K562 (cell line): ENCODE measurements at regions not wholly inside any gene's neighbourhood (a gene's known extent, or its start where the extent isn't known, plus 50 kb on each side); places are given as distances from the start of the nearest gene placed in this dataset.

Experiments used
- CTCFL ChIP-seq: IDR thresholded peaks from 2 replicates; pipeline ENCODE4 v1.6.1; 2011; ENCODE audit warnings: borderline replicate concordance, low read depth, mild to moderate bottlenecking, moderate library complexity, low read length; ENCODE audit not compliant: insufficient read depth, poor library complexity, severe bottlenecking
- EP400 ChIP-seq: fragments of 450-650 bp; IDR thresholded peaks from 2 replicates; pipeline ENCODE4 v1.6.1; 2017; ENCODE audit warnings: antibody characterized with exemption, mild to moderate bottlenecking, moderate library complexity
- HMG20A ChIP-seq: fragments of 450-650 bp; formaldehyde crosslinking; conservative IDR thresholded peaks from 2 replicates; pipeline ENCODE4 v1.4.0; 2020; ENCODE audit warnings: mild to moderate bottlenecking, mixed read lengths
- HNRNPK ChIP-seq: fragments of 200-400 bp; formaldehyde crosslinking; IDR thresholded peaks from one replicate; pipeline ENCODE4 v1.6.1; 2018; ENCODE audit warnings: mild to moderate bottlenecking, low read depth, low read length; ENCODE audit not compliant: poor library complexity, severe bottlenecking
- HNRNPUL1 ChIP-seq: fragments of 200-400 bp; formaldehyde crosslinking; IDR thresholded peaks from 2 replicates; pipeline ENCODE4 v1.6.1; 2017; ENCODE audit warnings: low read length
- LEF1 ChIP-seq: fragments of 450-650 bp; IDR thresholded peaks from 2 replicates; pipeline ENCODE4 v1.6.1; 2016; ENCODE audit warnings: mild to moderate bottlenecking
- PML ChIP-seq: IDR thresholded peaks from 2 replicates; pipeline ENCODE4 v1.6.1; 2012; ENCODE audit warnings: low read length, inconsistent platforms
- POLR2AphosphoS2 ChIP-seq: IDR thresholded peaks from 2 replicates; pipeline ENCODE4 v1.6.1; 2012; ENCODE audit warnings: low read length, improper control_type of control experiment
- PPARD ChIP-seq: fragments of 250-450 bp; sonication (Bioruptor Pico); IDR thresholded peaks from 2 replicates; pipeline ENCODE4 v1.8.0; 2022; ENCODE audit warnings: inconsistent platforms, mild to moderate bottlenecking, moderate library complexity
- SUPT5H ChIP-seq: fragments of 450-650 bp; IDR thresholded peaks from 2 replicates; pipeline ENCODE4 v1.6.1; 2016
- TAF15 ChIP-seq: fragments of 200-400 bp; formaldehyde crosslinking; IDR thresholded peaks from 2 replicates; pipeline ENCODE4 v1.6.1; 2017; ENCODE audit warnings: mild to moderate bottlenecking, low read depth, low read length, moderate library complexity
- TAF7 ChIP-seq: fragments of 450-650 bp; IDR thresholded peaks from 2 replicates; pipeline ENCODE4 v1.6.1; 2016; ENCODE audit warnings: missing genetic modification characterization, missing compliant biosample characterization
- TRIM28 ChIP-seq: fragments of 450-650 bp; IDR thresholded peaks from 2 replicates; pipeline ENCODE4 v1.6.1; 2017
- YBX1 ChIP-seq: fragments of 450-650 bp; IDR thresholded peaks from 2 replicates; pipeline ENCODE4 v1.7.1; 2016; ENCODE audit warnings: mild to moderate bottlenecking
- ZFPM2 ChIP-seq: fragments of 250-450 bp; sonication (Bioruptor Pico); IDR thresholded peaks from 2 replicates; pipeline ENCODE4 v1.5.1; 2022; ENCODE audit warnings: mild to moderate bottlenecking
- ZKSCAN8 ChIP-seq: fragments of 200-800 bp; sonication (Bioruptor generic); IDR thresholded peaks from 2 replicates; pipeline ENCODE4 v1.6.1; 2016; ENCODE audit warnings: missing genetic modification characterization, missing compliant biosample characterization
- ZNF143 ChIP-seq: sonication (generic); formaldehyde crosslinking; IDR thresholded peaks from 2 replicates; pipeline ENCODE4 v1.9.0; 2022; ENCODE audit warnings: mild to moderate bottlenecking, missing genetic modification reagents
- ZNF280B ChIP-seq: fragments of 250-450 bp; sonication (Bioruptor Pico); IDR thresholded peaks from 2 replicates; pipeline ENCODE4 v1.5.1; 2021; ENCODE audit warnings: mild to moderate bottlenecking
- ZNF436 ChIP-seq: fragments of 250-450, 450-650 bp; sonication (Bioruptor Pico); formaldehyde crosslinking; IDR thresholded peaks from 2 replicates; pipeline ENCODE4 v1.7.0; 2020; ENCODE audit warnings: mild to moderate bottlenecking
- ZNF79 ChIP-seq: fragments of 250-450 bp; sonication (Bioruptor Pico); IDR thresholded peaks from 2 replicates; pipeline ENCODE4 v1.4.0; 2020; ENCODE audit warnings: low read depth, mild to moderate bottlenecking, moderate library complexity
- TF ChIP-seq, protein P1 (sequence below), 2 experiments: IDR thresholded peaks; 2 replicates each; pipeline ENCODE4 v1.6.1; 2011; ENCODE audit warnings: borderline replicate concordance in 1 of 2, control low read depth in 1 of 2, low read depth in 1 of 2, low read length in 1 of 2, mild to moderate bottlenecking in 1 of 2, mixed read lengths in 1 of 2, moderate library complexity in 1 of 2; ENCODE audit not compliant: insufficient read depth in 1 of 2, insufficient read length in 1 of 2, poor library complexity in 1 of 2, severe bottlenecking in 1 of 2; ENCODE audit errors: extremely low read depth in 1 of 2
- TF ChIP-seq, protein P2 (sequence below): sonication (generic); formaldehyde crosslinking; IDR thresholded peaks from 2 replicates; pipeline ENCODE4 v1.8.0; 2023; ENCODE audit warnings: mild to moderate bottlenecking, missing genetic modification reagents
- TF ChIP-seq, protein P3 (sequence below): fragments of 450-650 bp; formaldehyde crosslinking; IDR thresholded peaks from 2 replicates; pipeline ENCODE4 v1.4.0; 2022; ENCODE audit warnings: missing genetic modification characterization

DNA sequence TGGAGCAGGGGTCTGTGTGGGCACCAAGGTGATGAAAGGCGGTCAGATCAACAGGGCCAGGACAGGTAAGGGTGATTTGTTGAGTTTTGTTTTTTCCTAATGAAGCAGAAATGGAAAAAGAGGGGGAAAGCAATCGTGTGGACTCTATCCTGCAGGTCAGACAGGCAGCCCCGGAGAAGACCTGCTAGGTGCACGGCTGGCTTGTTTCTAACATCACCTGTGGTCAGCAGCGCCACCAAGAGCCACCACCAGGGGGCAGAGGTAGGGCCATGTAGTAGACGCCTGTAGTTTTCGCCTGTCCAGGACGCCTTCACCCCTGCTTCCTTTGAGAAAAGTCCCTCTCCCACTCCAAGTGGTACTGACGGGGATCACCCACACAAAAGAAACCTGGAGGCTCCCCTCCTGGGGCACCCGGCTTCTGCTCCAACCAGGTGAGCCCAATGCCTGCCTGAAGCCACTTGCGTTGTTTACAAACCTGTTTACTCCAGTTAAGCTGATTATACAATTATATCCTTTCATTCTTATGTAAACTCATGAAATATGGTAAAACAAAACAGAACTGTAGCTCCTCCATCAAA is 54.2 kb upstream of the SEC14L1 start (continued):
- TF ChIP-seq HMG20A (no peak), ZNF280B (CRISPR knock-in tag) (no peak), TAF7 (tag) (no peak), ZNF436 (CRISPR knock-in tag) (no peak), LEF1 (no peak), TAF15 (no peak), CTCFL (peak; percentile 66), PML (no peak), HNRNPK (no peak), PPARD (CRISPR knock-in tag) (no peak), TRIM28 (0 out of 2 replicates have a peak, but pooled peaks have one; percentile 18), ZNF79 (no peak), YBX1 (no peak), HNRNPUL1 (no peak), POLR2AphosphoS2 (no peak), ZKSCAN8 (CRISPR knock-in tag) (peak; percentile 93), EP400 (0 out of 2 replicates have a peak, but pooled peaks have one; percentile 22), SUPT5H (no peak), ZNF143 (CRISPR knock-in tag) (no peak), ZFPM2 (CRISPR knock-in tag) (no peak)
- TF ChIP-seq, protein P1, sequence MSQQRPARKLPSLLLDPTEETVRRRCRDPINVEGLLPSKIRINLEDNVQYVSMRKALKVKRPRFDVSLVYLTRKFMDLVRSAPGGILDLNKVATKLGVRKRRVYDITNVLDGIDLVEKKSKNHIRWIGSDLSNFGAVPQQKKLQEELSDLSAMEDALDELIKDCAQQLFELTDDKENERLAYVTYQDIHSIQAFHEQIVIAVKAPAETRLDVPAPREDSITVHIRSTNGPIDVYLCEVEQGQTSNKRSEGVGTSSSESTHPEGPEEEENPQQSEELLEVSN (IDR thresholded peaks at IDR 0.05; ENCODE audit: borderline replicate concordance in 1 of 2, extremely low read depth in 1 of 2, insufficient read depth in 1 of 2, insufficient read length in 1 of 2, low read depth in 1 of 2, low read length in 1 of 2, poor library complexity in 1 of 2, severe bottlenecking in 1 of 2) = peak in 1 of 2 experiments; percentile 20
- TF ChIP-seq, protein P2, sequence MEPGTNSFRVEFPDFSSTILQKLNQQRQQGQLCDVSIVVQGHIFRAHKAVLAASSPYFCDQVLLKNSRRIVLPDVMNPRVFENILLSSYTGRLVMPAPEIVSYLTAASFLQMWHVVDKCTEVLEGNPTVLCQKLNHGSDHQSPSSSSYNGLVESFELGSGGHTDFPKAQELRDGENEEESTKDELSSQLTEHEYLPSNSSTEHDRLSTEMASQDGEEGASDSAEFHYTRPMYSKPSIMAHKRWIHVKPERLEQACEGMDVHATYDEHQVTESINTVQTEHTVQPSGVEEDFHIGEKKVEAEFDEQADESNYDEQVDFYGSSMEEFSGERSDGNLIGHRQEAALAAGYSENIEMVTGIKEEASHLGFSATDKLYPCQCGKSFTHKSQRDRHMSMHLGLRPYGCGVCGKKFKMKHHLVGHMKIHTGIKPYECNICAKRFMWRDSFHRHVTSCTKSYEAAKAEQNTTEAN (CRISPR knock-in tag) = no peak
- TF ChIP-seq, protein P3, sequence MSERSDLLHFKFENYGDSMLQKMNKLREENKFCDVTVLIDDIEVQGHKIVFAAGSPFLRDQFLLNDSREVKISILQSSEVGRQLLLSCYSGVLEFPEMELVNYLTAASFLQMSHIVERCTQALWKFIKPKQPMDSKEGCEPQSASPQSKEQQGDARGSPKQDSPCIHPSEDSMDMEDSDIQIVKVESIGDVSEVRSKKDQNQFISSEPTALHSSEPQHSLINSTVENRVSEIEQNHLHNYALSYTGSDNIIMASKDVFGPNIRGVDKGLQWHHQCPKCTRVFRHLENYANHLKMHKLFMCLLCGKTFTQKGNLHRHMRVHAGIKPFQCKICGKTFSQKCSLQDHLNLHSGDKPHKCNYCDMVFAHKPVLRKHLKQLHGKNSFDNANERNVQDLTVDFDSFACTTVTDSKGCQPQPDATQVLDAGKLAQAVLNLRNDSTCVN (CRISPR knock-in tag) = no peak
